GF-D8 (cell line): ENCODE measurements at regions not wholly inside any gene's neighbourhood (a gene's known extent, or its start where the extent isn't known, plus 50 kb on each side); places are given as distances from the start of the nearest gene placed in this dataset.

ENCODE experiments used
- DNase-seq: peaks from one replicate; lab custom pipeline; 2025; lab: John Stamatoyannopoulos, UW

DNA sequence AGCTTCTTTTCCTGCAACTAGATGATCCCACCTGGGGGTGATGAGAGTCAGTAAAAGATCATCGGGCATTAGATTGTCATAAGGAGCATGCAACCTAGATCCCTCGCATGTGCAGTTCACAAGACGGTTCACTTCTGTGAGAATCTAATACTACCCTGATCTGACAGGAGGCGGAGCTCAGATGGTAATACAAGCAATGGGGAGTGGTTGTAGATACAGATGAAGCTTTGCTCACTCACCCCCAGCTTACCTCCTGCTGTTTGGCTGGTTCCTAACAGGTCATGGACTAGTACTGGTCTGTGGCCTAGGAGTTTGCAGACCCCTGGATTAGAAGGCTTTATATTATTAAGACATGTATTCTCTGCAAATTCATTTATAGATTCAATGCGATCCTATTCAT is 181.6 kb upstream of the MGMT start:
- DNase-seq: no peak

DNA sequence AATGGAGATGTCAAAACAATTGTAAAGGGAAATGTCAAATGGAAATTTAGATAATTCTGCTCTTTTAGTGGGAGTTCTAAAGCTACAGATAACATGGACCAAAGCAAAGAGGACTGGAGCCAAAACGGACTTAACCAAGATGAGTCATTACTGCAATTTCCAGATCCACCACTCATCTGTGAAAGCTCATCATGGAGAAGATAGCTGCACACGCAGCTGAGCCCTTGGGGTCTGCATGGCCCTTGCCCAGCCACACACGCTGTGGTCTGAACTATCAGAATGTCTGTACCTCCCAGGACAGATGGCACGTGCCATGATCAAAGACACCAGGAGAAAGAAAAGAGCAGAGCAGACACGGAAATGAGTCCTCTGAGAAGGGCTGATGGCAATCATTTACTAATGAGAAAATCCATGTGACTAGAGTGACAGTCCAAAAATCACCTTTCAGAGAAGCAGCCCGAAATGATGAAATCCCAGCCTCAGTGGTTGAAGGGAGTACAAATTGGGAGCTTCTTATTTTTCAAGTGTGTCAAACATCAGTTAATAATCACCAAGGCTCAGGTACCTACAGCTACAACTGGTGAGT is 177.9 kb upstream of the MGMT start:
- DNase-seq: no peak

DNA sequence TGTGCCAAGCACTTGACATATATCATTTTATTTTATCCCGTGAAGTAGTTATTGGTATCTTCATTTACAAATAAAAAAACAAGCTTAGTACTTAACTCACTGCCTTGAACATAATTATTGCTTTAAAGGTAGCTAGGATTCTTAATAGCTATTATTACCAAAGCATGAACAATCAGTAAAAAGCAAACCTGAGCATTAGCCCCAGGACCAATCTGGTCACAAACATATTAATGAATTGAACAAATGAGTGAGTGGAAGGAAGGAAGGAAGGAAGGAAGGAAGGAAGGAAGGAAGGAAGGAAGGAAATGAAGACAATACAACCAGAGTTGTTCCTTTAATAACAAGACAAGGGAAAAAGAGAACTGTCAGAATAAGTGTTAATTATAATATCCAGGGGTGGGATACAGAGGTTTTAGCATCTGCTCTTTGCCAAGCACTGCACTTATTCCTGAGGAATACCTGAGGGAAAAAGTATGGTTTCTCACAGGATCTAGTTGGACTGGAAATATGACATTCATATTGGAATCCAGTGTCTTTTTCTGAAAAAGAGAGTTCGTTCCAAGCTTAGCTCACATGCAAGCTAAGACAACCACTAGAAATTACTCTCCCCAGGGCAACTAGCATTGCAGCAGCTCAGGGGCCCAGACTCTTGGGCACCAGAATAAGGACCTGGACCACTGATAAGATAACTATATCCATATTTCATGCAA is 172.9 kb upstream of the MGMT start:
- no peak for DNase-seq

DNA sequence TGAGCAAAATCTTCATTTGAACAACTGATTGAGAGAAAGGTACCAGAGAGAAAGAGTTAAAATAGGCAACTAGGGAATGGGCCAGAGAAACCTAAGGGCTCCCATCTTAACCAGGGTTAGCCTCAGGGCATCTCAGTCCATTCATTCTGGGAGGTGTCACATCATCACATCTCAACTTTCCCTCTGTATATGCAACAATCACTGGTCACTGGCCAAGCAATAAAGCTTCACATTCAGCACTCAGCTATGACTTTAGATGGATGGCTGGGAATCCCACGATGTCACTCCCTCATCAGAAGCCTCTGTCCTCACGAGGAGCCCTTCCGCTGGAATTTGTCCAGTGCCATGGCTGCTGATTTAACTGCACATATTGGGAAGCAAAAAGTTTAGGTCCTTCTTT is 172.1 kb upstream of the MGMT start:
- DNase-seq: no peak

DNA sequence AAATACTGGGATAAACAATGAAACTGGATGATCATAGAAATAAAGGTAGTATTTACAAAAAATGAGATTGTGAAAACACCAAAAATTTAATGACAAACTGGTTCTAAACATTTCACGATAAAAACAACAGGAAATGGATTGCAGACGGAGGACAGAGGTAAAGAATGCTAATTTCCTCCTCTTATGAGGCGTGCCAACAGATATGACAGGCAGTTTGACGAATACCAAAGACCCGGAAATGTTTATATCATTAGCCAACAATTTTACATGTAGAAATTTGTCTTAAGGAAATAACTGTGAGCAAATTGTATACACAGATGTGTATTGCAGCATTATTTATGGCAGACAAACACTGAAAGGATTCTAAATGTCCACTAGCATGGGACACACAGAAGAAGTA is 162.0 kb upstream of the MGMT start:
- DNase-seq: no peak

DNA sequence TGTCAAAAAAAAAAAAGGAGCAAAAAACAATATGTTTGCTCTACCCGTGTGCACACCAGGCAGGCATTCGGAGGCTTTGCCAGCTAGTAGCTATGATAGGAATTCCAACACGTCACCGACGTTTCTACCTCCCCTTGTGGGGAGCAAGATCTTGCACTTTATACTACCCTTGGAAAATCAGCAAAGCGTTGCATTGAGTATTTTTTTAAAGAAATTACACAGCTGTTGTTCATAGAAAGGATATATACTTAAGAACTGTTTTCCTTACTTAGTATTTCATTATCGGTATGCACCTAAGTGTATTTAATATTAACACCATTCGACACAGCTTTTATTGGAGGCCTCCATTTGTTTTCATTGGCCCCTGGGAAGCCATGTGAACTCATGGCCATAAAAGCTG is 159.9 kb upstream of the MGMT start:
- DNase-seq: no peak

DNA sequence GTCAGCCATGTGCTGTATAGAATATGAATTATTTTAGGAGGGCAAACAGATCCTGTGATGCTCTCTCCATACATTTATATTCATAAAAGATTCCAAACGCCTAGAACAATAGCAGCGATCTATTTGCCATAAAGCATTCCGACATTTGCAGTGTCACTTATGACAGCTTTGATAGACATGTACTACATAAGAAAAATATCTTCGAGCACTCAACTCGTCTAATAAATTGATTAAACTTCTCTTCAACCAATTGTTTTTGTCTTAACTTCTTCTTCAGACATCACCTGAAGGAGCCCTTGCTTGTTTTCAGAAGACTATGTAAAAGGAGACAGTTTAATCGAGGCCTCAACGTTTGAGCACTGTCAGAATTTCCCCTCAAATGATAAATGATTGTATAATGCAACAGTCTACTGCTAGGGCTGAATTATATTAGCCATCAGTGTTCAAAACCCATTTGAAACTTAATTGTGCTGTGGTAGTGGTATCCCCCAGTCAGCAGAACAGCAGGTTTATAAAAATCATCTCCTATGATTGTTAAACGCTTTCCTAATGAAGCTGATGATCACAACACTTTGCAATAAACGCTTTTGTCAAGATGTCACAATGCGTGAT is 158.0 kb upstream of the MGMT start:
- no peak for DNase-seq

DNA sequence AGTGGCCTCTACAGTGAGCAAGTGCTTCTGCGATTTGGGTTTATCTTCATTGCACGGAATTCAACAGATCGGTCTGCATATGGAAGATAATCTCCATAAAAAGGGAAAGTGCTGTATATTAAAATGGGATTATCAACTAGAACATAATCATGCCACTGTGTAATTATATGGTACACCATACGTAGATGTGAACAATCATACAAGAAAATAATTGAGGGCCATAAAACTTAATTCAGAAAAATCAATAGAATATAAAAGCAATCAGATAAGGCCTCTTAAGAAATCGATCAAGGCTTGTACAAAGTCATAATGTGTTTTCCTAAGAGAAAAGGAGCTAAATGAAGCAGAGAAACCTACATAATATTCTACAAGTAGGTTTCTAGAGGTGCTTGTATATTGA is 157.5 kb upstream of the MGMT start:
- DNase-seq: no peak

DNA sequence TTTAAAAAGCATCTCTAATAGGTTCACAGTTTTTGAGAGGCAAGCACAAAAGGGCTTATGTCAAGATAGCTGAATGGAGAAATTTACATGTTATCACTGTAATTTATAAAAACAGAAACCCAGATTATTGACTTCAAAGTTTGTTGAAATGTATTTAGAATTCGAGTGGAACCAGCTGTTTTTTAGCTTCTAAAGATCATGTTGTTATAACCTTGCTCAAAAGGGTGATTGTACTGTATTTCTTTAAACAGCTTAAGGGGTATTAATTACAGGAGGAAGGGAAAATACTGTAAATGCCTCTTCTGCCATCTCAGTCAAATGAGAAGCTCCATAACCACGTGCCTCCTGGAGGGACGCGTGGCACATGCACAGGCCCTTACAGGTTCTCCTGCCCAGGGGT is 156.2 kb upstream of the MGMT start:
- no peak for DNase-seq

DNA sequence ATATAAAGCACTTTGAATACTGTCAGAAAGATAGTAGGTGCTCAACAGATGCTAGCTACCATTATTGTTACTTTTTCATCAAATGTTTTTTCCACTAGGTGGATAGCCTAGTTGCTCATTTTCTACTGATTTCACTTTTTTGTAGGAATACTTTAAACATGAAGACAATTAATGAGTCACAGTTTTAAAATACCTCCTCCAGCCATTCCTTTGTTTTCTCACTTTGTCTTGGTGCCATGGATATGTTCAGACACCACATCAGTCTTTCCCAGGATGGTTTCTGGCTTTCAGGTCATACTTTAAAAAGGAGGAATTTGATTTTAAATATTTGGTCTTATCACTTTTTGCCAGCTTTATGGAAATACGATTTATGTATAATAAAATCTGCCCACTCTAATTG is 147.1 kb upstream of the MGMT start:
- no peak for DNase-seq

DNA sequence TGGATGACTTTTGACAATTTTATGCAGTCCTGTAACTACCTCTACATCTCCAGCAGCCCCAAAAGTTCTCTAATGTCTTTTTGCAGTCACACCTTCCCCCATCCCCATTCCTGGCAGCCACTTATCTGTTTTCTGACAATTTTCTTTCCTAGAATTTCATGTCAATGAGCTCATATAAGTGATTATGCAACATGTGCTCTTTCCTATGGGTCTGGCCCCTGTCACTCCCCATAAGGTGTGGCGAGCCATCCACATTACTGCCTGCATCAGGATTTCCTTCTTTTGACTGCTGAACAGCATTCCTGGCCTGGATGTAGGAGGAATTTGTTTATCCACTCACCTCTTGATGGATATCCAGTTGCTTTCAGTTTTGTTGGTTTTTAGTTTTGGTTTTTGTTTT is 146.7 kb upstream of the MGMT start:
- DNase-seq: no peak

DNA sequence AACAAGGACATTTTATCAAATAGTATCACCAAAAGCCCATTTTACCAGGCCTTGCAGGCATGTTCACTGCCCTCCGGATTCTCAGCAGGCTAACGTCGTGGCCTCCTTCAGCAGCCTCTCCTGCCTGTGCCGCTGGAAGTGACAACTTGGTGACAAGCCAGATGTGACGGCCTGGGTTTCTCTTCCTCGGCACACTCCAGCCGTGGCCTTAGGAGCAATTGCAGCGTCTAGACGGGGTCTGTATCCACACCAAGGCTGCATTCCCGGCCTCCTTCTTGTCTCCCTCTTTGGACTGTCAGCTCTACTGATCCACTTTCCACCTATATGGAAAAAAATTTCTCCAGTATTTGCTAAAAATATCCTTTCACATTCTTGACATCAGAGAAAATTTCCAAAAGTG is 145.3 kb upstream of the MGMT start:
- no peak for DNase-seq

DNA sequence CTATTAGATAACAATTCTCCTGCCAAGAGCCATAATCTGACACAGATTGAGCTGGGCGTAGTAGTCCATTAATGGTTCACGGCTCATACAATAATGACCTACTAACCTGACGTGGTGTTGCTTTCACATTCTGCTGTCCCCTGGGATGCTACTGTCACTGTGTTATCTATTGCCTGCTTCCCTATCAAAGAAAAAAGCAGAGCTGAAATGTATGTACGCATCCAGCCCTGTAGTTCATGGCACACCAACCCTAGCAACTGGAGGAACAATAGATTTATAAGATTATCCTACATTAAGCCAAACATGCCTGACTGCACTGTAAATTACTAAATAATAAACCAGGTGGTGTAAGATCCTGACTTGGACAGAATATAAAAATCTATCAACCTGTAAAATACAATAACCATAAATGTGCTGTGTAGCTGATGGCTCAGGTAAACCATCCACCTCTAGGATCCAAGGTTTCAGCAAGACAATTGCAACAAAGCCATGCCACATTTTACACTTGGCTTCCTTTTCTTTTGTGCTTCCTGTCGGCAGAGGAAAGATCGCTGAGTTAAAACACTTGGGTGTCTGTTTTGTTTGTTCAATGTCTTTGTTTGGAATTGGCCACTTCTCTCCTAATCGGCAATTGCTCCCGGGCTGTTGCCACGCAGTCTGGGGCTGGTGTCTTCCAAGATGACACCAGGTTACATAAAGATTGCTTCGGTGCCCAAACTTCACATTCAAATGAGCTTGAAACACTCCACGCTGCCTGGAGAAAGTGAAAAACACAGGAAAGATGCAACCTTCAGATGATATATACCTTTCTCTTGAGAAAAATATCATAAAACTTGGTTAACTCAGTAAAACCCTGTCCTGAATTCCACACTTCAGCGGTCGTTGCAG is 143.9 kb upstream of the MGMT start:
- no peak for DNase-seq

DNA sequence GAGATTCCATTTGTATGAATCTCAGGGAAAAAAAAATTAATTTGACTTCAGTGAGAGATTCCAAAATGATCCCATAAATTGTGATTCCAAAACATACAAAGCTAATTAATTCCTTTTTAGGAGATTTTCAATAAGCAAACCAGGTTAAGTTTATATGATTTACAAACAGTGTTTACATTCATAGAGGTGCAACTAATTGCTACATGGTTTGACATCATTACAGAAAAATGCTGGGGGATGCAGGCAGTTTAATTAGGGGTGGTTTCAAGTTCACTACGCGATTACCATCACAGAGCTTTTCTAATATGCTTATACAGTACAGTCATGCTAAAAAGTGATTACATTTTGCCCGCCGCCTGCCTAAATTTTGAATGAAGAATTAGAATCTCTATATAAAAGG is 143.2 kb upstream of the MGMT start:
- DNase-seq: no peak

DNA sequence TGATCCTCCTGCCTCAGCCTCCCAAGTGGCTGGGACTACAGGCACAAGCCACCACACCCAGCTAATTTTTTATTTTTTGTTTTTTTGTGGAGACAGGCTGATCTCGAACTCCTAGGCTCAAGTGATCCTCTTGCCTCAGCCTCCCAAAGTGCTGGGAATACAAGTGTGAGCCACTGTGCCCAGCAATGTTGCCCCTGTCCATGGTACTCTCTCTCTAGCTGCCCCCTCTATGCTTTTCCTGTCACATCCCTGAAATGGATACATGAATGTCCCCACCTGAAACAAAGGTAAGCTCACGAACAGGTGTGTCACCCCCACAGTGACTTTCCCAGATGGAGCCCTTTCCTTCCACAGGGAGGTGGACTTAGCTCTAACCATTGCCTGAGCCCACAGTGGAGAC is 141.1 kb upstream of the MGMT start:
- DNase-seq: no peak

DNA sequence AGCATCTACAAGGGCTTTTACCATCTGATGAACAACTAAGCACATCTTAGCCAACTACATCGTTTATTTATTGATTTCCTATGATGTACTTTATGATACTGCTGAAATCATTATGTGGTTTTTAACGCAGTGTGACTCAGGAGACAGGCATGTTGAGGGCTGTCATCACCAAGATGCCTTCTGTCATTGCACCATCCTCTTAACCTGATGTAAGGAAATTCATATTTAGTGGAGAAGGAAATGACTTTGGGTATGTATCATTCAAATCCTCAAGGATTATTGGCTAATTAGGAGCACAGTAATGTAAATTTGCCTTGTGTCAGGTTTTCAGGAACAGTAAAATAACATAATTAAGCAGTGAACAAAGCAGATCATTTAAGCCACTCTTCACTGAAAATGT is 138.5 kb upstream of the MGMT start:
- DNase-seq: no peak

DNA sequence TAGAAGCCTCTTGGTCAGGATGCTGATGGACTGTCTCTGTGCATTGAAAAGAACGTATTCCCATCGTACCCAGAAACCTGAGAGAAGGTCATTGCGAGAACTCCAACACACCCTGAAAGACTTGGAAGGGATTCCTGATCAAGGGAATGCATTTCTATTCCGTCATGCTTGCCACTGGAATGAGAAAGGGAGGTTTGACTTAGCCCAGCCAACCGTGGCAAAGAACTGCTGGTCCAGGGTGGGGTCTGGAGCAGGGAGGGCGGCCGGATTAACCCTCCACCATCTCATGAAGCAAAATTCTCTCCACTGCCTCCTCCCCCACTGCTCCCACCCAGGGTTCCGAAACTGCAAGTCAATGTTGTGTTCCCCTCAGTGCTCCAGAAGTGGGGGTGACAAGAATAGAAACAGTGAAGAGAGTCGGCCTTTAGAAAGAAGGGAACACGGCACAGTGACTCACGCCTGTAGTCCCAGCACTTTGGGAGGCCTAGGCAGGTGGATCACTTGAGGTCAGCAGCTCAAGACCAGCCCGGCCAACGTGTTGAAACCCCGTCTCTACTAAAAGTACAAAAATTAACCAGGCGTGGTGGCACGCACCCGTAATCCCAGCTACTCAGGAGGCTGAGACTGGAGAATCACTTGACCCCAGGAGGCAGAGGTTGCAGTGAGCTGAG is 137.5 kb upstream of the MGMT start:
- DNase-seq: no peak

DNA sequence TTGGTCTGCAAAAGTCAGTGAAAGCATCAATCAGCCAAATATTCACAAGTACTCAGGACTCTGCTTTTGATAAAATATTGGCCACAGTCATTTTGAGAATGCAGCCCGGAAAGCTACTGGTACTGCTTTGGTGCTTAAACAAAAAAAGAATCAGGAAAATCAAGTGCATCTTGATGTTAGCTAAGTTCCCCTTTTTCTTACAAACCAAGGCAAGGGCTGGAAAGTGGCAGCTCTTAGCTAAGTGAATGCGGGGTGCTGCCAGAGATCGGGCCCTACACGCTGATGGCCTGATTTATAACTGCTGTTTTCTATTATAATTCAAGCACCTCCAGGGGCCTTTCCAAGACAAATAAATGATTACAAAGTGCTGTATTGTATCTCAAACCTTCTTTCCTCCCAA is 136.8 kb upstream of the MGMT start:
- DNase-seq: no peak

DNA sequence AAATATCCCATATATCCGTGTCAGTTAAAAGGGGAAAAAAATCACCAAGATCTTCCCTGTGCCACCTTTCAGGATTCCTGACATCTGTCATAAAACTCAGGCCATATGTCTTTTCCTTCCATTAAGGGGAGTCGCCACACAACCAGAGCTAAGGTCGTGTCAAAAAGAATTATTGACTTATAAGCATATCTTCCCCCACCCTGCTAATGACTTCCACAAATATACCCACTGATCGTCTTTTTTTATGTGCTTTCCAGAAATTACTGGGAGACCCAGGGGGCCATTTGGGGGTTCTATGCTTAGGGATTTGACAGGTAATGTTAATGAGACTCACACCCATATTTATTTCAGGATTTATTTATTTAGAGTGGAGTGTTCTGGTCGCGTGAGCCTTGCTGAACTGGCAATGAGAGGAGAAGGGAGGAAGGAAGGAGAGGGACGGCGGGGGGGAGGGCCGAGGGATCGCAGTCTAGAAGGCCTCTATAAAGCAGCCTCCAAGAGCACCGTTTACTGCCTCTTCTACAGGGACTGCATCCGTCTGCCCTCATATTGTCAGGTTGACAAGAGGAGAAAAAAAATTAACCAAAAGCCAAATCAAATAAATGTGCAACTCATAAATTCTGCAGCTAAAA is 135.7 kb upstream of the MGMT start:
- no peak for DNase-seq

DNA sequence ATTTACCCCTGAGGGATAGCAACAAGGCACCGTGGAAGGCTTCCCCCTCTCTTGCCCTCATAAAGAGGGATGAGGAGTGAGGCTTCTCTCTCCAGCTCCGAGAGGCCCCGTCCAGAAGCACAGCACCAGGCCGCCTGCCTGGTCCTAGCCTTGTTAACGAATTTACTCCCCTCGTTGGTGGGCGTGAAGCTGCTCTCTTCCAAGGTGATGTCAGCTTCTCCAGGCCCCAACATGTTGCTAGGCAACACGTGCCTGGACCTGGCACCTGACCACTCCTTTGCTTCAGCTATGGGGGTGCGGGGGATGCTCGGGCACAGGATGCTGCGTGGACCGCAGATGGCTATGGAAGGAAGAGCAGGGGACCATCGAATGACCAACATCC is 135.2 kb upstream of the MGMT start:
- DNase-seq: no peak

DNA sequence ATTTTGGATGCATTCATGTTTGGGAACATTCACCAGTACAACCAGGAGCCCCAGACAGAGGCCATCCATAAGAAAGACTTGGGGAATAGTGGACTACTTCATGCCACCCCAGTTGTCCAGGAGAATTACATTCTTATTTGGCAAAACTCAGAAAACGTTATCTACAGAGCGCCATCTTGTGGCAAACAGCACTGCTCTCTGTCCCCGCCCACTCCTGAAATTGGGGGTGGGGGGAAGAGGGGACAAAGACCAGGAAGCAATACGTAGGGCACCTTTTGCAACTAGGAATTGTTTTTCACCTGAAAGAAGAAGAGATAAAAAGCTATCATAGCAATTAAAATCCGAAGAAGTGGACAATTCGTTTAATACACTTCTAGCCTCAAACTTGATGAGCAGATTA is 134.6 kb upstream of the MGMT start:
- no peak for DNase-seq

DNA sequence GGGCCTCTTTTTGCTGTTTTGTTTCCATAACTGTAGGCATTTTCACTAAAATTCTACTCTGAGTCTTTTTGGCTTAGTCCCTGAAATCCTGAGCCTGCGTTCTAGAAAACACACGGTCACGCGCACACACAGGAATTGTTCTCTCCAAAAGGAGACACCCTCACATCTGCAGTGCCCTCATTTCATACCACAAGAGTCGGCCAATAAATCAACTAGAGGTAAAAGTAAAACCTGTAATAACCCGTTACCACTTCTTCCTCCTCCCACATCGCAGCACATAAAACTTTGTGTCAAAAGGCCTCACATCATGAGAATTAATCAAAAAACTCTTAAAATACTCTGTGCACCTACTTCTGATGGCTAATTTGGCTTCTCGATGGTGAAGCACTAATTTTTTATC is 133.3 kb upstream of the MGMT start:
- DNase-seq: no peak
